ENCODE measurements at regions not wholly inside any gene's neighbourhood (a gene's known extent, or its start where the extent isn't known, plus 50 kb on each side); places are given as distances from the start of the nearest gene placed in this dataset.

DNA sequence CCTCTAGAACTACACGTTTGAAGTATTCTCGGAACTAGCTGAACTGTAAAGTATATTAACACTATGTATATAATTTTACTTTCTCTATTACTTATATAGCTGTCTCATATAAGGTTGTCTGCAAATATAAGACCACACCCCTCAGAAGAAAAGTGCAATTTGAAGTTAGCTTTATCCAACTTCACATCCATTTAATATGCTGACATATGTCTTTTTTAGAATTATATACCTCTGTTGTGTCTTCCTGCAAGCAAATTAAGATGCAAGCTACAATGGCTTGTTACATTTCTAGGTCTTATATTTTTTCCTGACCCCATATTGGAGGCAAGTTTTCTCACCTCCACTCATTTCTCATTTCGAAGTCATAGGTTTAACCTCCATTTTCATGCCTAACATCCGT, 349.0 kb upstream of the AGA start:
- TF ChIP-seq, protein P1, sequence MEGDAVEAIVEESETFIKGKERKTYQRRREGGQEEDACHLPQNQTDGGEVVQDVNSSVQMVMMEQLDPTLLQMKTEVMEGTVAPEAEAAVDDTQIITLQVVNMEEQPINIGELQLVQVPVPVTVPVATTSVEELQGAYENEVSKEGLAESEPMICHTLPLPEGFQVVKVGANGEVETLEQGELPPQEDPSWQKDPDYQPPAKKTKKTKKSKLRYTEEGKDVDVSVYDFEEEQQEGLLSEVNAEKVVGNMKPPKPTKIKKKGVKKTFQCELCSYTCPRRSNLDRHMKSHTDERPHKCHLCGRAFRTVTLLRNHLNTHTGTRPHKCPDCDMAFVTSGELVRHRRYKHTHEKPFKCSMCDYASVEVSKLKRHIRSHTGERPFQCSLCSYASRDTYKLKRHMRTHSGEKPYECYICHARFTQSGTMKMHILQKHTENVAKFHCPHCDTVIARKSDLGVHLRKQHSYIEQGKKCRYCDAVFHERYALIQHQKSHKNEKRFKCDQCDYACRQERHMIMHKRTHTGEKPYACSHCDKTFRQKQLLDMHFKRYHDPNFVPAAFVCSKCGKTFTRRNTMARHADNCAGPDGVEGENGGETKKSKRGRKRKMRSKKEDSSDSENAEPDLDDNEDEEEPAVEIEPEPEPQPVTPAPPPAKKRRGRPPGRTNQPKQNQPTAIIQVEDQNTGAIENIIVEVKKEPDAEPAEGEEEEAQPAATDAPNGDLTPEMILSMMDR (IDR thresholded peaks at IDR 0.05; ENCODE audit: insufficient read depth, low read depth, low read length): no peak
- H3K4me3 ChIP-seq (ENCODE audit: low read depth, low read length): no peak overlapping the region
- no peak for DNase-seq (ENCODE audit: low read depth)

DNA sequence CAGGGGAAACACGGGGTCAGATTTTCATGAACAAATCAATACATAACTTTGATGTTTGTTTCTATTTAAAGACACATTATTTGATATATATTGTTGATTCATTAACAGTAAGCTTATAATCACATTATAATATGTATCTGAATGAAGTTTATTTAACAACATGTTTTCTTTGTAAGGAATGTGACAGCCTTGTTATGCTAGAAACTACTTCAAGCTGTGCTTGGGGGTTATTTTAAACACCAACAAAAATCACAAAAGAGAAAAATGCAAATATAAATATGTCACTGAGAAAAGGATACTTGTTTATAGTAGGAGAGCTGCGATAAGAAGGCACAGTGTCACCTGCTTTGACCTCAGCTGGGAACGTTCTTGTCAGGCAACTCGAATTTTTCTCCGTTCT, 354.6 kb upstream of the AGA start:
- DNase-seq (ENCODE audit: low read depth): no peak
- H3K4me3 ChIP-seq (ENCODE audit: low read depth, low read length): no peak overlapping the region
- TF ChIP-seq, protein P1 (IDR thresholded peaks at IDR 0.05; ENCODE audit: insufficient read depth, low read depth, low read length): no peak

DNA sequence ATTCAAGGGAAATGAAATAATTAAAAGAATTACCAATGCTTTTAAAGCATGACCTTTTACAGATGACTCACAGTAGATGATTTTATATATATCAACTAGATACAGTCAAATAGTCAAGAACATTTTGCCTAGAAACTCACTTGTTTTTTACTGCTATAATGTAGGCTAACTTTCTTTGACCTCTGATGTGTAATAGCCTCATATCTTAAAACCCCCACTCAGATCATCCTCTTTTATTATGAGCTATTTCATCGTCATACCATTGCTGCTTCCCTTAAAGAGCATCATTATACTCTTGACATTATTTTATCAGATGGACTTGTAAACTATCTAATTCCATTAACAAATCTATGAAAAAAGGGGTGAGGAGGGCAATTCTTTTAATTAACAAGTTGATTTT, 355.9 kb upstream of the AGA start:
- no peak overlapping the region for H3K4me3 ChIP-seq (ENCODE audit: low read depth, low read length)
- TF ChIP-seq, protein P1 (IDR thresholded peaks at IDR 0.05; ENCODE audit: insufficient read depth, low read depth, low read length): no peak
- no peak for DNase-seq (ENCODE audit: low read depth)

DNA sequence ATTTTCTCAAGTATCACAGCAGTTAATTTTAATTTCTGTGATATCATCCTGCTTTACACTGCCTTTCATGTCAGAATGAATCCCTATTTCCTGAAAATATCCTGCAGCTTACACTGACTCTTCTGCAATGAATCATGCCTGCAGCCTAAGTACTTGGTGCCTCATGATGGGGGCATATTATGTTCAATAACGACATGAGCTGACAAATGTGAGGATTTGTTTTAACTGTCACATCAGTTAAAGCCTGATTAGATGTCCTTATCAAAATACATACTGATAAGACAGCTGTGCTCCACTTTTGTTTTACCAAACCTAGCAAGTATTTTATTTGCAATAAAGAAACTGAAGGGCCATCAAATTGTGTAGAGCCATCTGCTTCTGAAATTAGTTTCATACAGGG, 359.9 kb upstream of the AGA start:
- TF ChIP-seq, protein P1 (IDR thresholded peaks at IDR 0.05; ENCODE audit: insufficient read depth, low read depth, low read length): no peak
- no peak for DNase-seq (ENCODE audit: low read depth)
- H3K4me3 ChIP-seq (ENCODE audit: low read depth, low read length): no peak overlapping the region

DNA sequence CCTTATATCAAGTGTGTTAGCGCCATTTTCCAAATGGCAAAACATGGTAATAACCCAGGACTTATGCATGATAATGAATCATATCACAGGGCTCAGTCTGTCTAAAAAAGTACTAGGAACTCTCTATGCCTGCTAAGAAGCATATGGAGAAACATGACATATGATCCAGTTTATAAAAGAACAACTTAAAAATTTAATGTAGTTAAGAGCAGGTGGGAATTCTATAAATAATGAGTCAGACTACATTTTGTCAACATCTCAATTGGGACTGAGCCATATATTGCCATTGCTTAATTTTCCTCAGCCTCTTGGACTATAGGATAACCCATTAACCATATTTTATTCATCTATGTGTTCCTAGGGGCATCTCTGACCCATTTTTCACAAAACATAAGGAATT, 360.4 kb upstream of the AGA start:
- H3K4me3 ChIP-seq (ENCODE audit: low read depth, low read length): no peak overlapping the region
- TF ChIP-seq, protein P1 (IDR thresholded peaks at IDR 0.05; ENCODE audit: insufficient read depth, low read depth, low read length): no peak
- no peak for DNase-seq (ENCODE audit: low read depth)

DNA sequence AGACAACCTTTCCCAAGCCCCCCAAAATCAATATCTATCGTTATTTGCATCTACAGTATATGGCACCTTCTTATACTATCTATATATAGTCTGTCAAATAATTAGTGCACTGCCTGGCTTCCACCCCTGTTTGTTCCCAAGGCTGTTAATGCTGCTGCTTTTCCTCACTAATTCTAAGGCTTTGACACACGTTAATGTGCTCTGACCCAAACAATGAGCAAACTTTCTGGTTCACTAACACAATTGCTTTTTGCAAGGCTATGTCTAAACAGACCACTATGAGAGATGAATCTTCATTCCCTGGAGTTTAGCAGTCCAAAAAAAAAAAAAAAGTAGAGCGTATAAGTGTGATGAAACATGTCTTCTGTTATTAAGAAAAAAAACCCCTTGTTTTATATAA, 360.9 kb upstream of the AGA start:
- DNase-seq (ENCODE audit: low read depth): no peak
- H3K4me3 ChIP-seq (ENCODE audit: low read depth, low read length): no peak overlapping the region
- TF ChIP-seq, protein P1 (IDR thresholded peaks at IDR 0.05; ENCODE audit: insufficient read depth, low read depth, low read length): no peak

DNA sequence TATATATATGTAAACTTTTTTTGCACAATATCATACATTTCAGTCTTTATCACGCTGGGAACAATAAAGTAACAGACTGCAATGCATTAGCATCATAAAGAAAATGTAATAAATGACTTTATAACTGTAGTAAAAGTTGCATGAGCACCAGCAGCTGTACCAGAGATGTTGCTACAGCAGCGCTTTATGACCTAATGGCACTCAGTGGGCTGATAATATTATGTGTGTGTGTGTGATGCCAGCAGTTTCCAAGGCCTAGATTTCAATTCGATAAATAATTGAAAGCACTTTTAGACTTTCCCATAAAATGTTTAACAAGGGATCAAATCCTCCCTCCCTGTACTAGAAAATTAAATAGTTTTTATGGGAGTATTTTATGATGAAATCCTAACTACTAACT, 367.6 kb upstream of the AGA start:
- no peak overlapping the region for H3K4me3 ChIP-seq (ENCODE audit: low read depth, low read length)
- TF ChIP-seq, protein P1 (IDR thresholded peaks at IDR 0.05; ENCODE audit: insufficient read depth, low read depth, low read length): no peak
- peak; percentile 16 for DNase-seq (ENCODE audit: low read depth)
